GM21423 (cell line): ENCODE measurements at regions not wholly inside any gene's neighbourhood (a gene's known extent, or its start where the extent isn't known, plus 50 kb on each side); places are given as distances from the start of the nearest gene placed in this dataset.

Experiments used
- ATAC-seq: cut with Tn5 transposase; IDR thresholded peaks from one replicate; pipeline ENCODE4 v1.9.1; 2021; ENCODE audit warnings: mild to moderate bottlenecking, moderate library complexity; ENCODE audit not compliant: unreplicated experiment

GRCh38 chr3:95401693-95402092 is 1338.8 kb downstream of the NSUN3 start:
- no peak for ATAC-seq

- ATAC-seq = no peak
Measured at GRCh38 chr3:95407709-95408463, 1345.0 kb downstream of the NSUN3 start.

GRCh38 chr3:95408464-95408862 is 1345.6 kb downstream of the NSUN3 start:
- no peak for ATAC-seq

- ATAC-seq = no peak
Measured at GRCh38 chr3:95418251-95418650, 1355.4 kb downstream of the NSUN3 start.

- ATAC-seq = no peak
Measured at GRCh38 chr3:95424279-95424678, 1361.4 kb downstream of the NSUN3 start.

GRCh38 chr3:95434491-95434890 is 1371.6 kb downstream of the NSUN3 start:
- ATAC-seq = no peak

GRCh38 chr3:95437409-95437808 is 1374.5 kb downstream of the NSUN3 start:
- no peak for ATAC-seq

- no peak for ATAC-seq
Measured at GRCh38 chr3:95438274-95438673, 1375.4 kb downstream of the NSUN3 start.

- ATAC-seq = no peak
Measured at GRCh38 chr3:95442766-95443165, 1371.6 kb upstream of the EPHA6 start.

GRCh38 chr3:95449841-95450240 is 1364.6 kb upstream of the EPHA6 start:
- ATAC-seq = no peak

GRCh38 chr3:95453242-95453641 is 1361.2 kb upstream of the EPHA6 start:
- no peak for ATAC-seq

- ATAC-seq = no peak
Measured at GRCh38 chr3:95456835-95457234, 1357.6 kb upstream of the EPHA6 start.

- no peak for ATAC-seq
Measured at GRCh38 chr3:95459706-95460105, 1354.7 kb upstream of the EPHA6 start.

GRCh38 chr3:95460274-95460673 is 1354.1 kb upstream of the EPHA6 start:
- no peak for ATAC-seq

GRCh38 chr3:95462161-95462560 is 1352.2 kb upstream of the EPHA6 start:
- ATAC-seq = no peak

- ATAC-seq = no peak
Measured at GRCh38 chr3:95464346-95464745, 1350.0 kb upstream of the EPHA6 start.

GRCh38 chr3:95468331-95468730 is 1346.1 kb upstream of the EPHA6 start:
- ATAC-seq = no peak

GRCh38 chr3:95474338-95474737 is 1340.1 kb upstream of the EPHA6 start:
- ATAC-seq = no peak

GRCh38 chr3:95476534-95476933 is 1337.9 kb upstream of the EPHA6 start:
- ATAC-seq = no peak

GRCh38 chr3:95506174-95506573 is 1308.2 kb upstream of the EPHA6 start:
- ATAC-seq = no peak

- ATAC-seq = no peak
Measured at GRCh38 chr3:95508124-95508523, 1306.3 kb upstream of the EPHA6 start.

- ATAC-seq = no peak
Measured at GRCh38 chr3:95511828-95512227, 1302.6 kb upstream of the EPHA6 start.

- ATAC-seq = no peak
Measured at GRCh38 chr3:95514260-95514659, 1300.1 kb upstream of the EPHA6 start.
